Thyroid gland (tissue), 4 donors: ENCODE measurements at regions not wholly inside any gene's neighbourhood (a gene's known extent, or its start where the extent isn't known, plus 50 kb on each side); places are given as distances from the start of the nearest gene placed in this dataset.
"Not testable (repeated sequence)": the region's sequence is repeated elsewhere in the genome, so short reads cannot be mapped to it uniquely, and the experiment has no call there.

Experiments used
- DNase-seq, 2 donors: peaks; one replicate each; pipeline ENCODE4 v3.0.0-alpha.2; 2019
- H3K27ac ChIP-seq, 3 donors: fragments of 200-600 bp; sonication (generic); 1 replicate in 2 of 3; 2 replicates in 1 of 3; pipeline ENCODE4 v1.5.1; 2016 to 2019; ENCODE audit warnings: mild to moderate bottlenecking in 1 of 3, moderate library complexity in 1 of 3
- H3K27me3 ChIP-seq: fragments of 200-600 bp; sonication (generic); one replicate; pipeline ENCODE4 v1.5.1; 2019
- H3K36me3 ChIP-seq, 2 donors: fragments of 200-600 bp; sonication (generic); one replicate each; pipeline ENCODE4 v1.5.1; 2016 to 2019
- H3K4me1 ChIP-seq, 2 donors: fragments of 200-600 bp; sonication (generic); one replicate each; pipeline ENCODE4 v1.5.1; 2017 to 2019
- H3K4me3 ChIP-seq, 3 donors: fragments of 200-600 bp; sonication (generic); replicated peaks in 1 of 3; 1 replicate in 2 of 3; 2 replicates in 1 of 3; pipeline ENCODE4 v1.5.1; 2016; ENCODE audit warnings: mild to moderate bottlenecking in 1 of 3
- H3K9me3 ChIP-seq: fragments of 200-600 bp; sonication (generic); one replicate; pipeline ENCODE4 v1.5.1; 2017
- CTCF ChIP-seq, 6 experiments: fragments of 200-600 bp in 3 of 6; fragments of 450-650 bp in 3 of 6; sonication (generic) in 3 of 6; IDR thresholded peaks; one replicate each; pipeline ENCODE4 v1.5.1; 2016 to 2019; ENCODE audit warnings: antibody characterized with exemption in 6 of 6, mild to moderate bottlenecking in 2 of 6, inconsistent platforms in 1 of 6, moderate library complexity in 1 of 6
- POLR2A ChIP-seq, 2 donors: fragments of 450-650 bp; IDR thresholded peaks; one replicate each; pipeline ENCODE4 v1.6.1; 2017; ENCODE audit warnings: antibody characterized with exemption in 2 of 2, mild to moderate bottlenecking in 2 of 2, moderate library complexity in 1 of 2
- WGBS, 2 donors: methylation state at CpG; one replicate each; pipeline ENCODE4 v1.1.5; 2017; 5-methylcytosine and 5-hydroxymethylcytosine counted together
- intact Hi-C: fragments of 100-400 bp; cut with DNase I; formaldehyde crosslinking; loops from one replicate; pipeline ENCODE4 v1.15.1; 2023

- Histone ChIP-seq H3K4me1 (no peaks in the 10 kb centered on the region), H3K27me3 (no peaks in the 10 kb centered on the region), H3K4me3 (no peak overlapping the region), H3K27ac (no peak overlapping the region), H3K9me3 (no peaks in the 10 kb centered on the region), H3K36me3 (no peaks in the 10 kb centered on the region)
- no peak for DNase-seq
- TF ChIP-seq CTCF (IDR thresholded peaks at IDR 0.05), result no peak
- TF ChIP-seq POLR2A (IDR thresholded peaks at IDR 0.05), result no peak
- intact Hi-C loops, result no loop called here
- 81 to 86% methylated on average over 1 of the region's 1 CpG for WGBS, 2 donors
Observed at GRCh38 chr3:74145277-74145676, 469.2 kb downstream of the CNTN3 start.

GRCh38 chr3:74139648-74140047 is 474.8 kb downstream of the CNTN3 start:
- no peaks in the 10 kb centered on the region for H3K9me3 ChIP-seq
- 49 to 54% methylated on average over 3 of the region's 3 CpGs for WGBS, 2 donors
- intact Hi-C loops, result no loop called here
- no peaks in the 10 kb centered on the region for H3K27me3 ChIP-seq
- no peak overlapping the region for H3K4me3 ChIP-seq
- H3K36me3 ChIP-seq, result no peaks in the 10 kb centered on the region
- no peak for TF ChIP-seq CTCF (IDR thresholded peaks at IDR 0.05)
- no peak for TF ChIP-seq POLR2A (IDR thresholded peaks at IDR 0.05)
- no peak for DNase-seq
- no peaks in the 10 kb centered on the region for H3K4me1 ChIP-seq
- no peak overlapping the region for H3K27ac ChIP-seq

GRCh38 chr3:74137790-74138189 is 476.7 kb downstream of the CNTN3 start:
- Histone ChIP-seq H3K4me1 (no peaks in the 10 kb centered on the region), H3K9me3 (no peaks in the 10 kb centered on the region), H3K27ac (no peak overlapping the region), H3K36me3 (no peaks in the 10 kb centered on the region), H3K27me3 (no peaks in the 10 kb centered on the region), H3K4me3 (no peak overlapping the region)
- no peak for TF ChIP-seq POLR2A (IDR thresholded peaks at IDR 0.05)
- no peak for TF ChIP-seq CTCF (IDR thresholded peaks at IDR 0.05)
- intact Hi-C loops, result no loop called here
- DNase-seq, result no peak

- no peaks in the 10 kb centered on the region for H3K9me3 ChIP-seq
- 95 to 96% methylated on average over 8 of the region's 8 CpGs for WGBS, 2 donors
- H3K36me3 ChIP-seq, result no peaks in the 10 kb centered on the region
- H3K27me3 ChIP-seq, result no peaks in the 10 kb centered on the region
- no peaks in the 10 kb centered on the region for H3K4me1 ChIP-seq
- no peak for TF ChIP-seq CTCF (IDR thresholded peaks at IDR 0.05)
- no peak for TF ChIP-seq POLR2A (IDR thresholded peaks at IDR 0.05)
- DNase-seq, result no peak
- H3K4me3 ChIP-seq, result no peak overlapping the region
- H3K27ac ChIP-seq, result no peak overlapping the region
- intact Hi-C loops, result no loop called here
Observed at GRCh38 chr3:74135808-74136207, 478.7 kb downstream of the CNTN3 start.

GRCh38 chr3:74134831-74135230 is 479.6 kb downstream of the CNTN3 start:
- H3K36me3 ChIP-seq, result no peaks in the 10 kb centered on the region
- no peaks in the 10 kb centered on the region for H3K4me1 ChIP-seq
- H3K9me3 ChIP-seq, result no peaks in the 10 kb centered on the region
- 63 to 66% methylated on average over 2 of the region's 2 CpGs for WGBS, 2 donors
- H3K27me3 ChIP-seq, result no peaks in the 10 kb centered on the region
- H3K27ac ChIP-seq, result no peak overlapping the region
- H3K4me3 ChIP-seq, result no peak overlapping the region
- no peak for DNase-seq
- TF ChIP-seq CTCF (IDR thresholded peaks at IDR 0.05) (no peak), POLR2A (IDR thresholded peaks at IDR 0.05) (no peak)
- intact Hi-C loops, result no loop called here

- H3K9me3 ChIP-seq, DNase-seq, H3K4me3 ChIP-seq, H3K27me3 ChIP-seq, H3K36me3 ChIP-seq, intact Hi-C loops, H3K4me1 ChIP-seq, H3K27ac ChIP-seq: not testable (repeated sequence)
- WGBS, 2 donors, result 68 to 82% methylated on average over 5 to 6 of the region's 6 CpGs
Observed at GRCh38 chr3:74131546-74132328, 482.7 kb downstream of the CNTN3 start.
